GM18867 (cell line): ENCODE measurements at regions not wholly inside any gene's neighbourhood (a gene's known extent, or its start where the extent isn't known, plus 50 kb on each side); places are given as distances from the start of the nearest gene placed in this dataset.

Experiments
- ATAC-seq: cut with Tn5 transposase; IDR thresholded peaks from one replicate; pipeline ENCODE4 v1.9.1; 2021; ENCODE audit warnings: mild to moderate bottlenecking, moderate library complexity; ENCODE audit not compliant: unreplicated experiment

DNA sequence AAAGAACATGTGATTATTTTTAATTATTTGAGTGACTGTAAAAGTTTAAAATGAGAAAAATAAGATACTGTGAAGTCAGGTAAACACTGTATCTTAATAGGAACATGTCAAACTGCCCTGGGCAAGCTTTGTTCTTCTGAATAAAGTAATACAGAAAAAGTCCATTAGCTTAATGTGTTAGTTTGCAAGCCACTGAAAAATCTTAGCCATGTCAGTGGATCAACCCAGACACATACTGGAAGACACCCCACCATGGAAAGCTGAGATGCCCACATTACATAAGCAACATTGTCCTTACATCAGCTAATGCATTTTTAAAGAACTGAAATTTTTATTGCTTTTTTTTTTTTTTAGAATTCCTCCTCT, 155.2 kb downstream of the BBOX1 start:
- no peak for ATAC-seq

DNA sequence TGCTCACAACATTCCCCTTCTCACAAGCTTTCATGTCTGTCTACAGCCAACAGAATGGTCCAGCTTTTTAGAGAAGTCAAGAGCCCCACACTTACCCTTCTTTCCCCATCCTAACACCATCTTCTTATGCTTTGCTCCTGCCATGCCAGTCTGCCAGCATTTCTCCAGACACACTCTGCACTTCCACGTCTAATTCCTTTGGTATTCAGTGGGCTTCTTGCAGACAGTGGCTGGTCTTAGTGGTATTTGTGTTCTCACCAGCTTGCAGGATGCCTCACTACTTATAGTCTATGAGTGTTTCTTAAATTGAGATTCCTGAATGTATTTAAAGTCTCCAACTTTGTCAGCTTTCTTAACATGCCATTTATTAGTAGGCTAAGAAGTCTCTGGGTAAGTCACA, 154.4 kb downstream of the BBOX1 start:
- ATAC-seq, result no peak

DNA sequence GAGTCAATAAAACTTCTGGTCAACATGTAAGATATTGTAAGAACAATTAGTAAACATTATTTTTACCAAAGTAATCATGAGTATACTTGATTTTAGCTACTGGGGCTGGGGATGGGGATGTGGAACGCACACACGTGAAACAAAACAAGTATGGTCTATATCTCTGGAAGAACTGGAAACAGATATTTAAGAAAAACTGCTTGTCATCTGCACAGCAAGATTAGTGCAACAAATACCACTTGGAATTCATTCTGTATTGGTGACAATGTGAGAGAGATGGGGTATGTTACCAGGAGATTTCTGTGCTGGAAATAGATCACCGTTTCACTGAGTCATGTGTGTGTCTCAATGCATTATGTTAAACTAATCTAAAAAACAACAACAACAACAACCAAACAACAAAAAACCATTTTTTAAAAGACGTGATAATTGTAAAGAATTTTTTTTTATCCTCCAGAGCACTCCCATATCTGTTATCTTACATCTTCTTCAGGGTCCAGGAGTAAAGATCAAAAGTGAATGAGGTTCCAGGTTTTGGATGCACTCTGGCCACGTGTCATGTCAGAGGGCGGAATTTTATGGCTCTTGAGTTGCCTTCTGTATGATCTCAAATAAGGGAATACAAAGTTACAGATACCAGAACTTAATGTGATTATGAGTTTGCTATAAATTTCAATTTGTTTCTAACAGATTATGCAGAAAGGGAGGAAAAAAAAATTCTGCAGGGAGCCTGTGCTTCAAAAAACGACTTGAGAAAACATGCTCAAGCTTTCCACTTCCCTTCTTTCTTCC, 153.0 kb downstream of the BBOX1 start:
- no peak for ATAC-seq

DNA sequence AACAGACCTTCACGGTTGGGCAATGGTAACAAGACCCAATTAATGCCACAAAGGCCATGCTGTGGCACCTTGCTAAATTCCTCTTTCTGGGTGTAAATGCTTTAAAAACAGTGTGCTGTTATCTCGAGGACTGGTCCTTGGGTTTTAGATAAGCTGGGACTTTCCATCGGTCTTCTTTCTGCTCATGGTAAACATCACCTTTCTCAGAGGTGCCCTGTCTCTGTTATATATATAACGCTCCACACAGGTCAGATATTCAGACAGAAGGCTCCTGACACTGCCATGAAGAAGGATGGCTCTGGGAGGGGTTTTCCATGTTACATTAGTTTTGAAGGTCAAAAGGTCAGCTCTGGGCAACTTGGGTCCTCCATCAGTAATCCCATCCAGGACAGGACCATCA, 151.6 kb downstream of the BBOX1 start:
- ATAC-seq, result no peak

DNA sequence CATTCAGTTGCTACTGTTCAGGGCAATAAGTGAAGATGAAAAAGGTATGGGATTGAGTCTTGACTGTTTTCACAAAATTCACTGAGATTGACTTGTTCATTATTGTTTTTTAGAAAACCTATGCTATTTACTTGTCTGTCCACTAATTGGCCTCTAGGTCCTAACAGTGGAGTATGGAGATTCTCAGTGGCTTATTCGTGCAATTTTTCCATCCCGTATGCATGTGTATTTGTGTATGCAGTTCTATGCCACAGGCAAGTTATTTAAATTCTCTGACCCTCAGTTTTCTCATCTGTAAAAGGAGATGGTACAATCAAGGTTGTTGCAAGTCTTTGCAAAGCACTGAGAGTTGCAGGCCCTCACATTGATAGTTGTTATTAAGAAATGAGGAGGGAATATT, 151.0 kb downstream of the BBOX1 start:
- no peak for ATAC-seq

DNA sequence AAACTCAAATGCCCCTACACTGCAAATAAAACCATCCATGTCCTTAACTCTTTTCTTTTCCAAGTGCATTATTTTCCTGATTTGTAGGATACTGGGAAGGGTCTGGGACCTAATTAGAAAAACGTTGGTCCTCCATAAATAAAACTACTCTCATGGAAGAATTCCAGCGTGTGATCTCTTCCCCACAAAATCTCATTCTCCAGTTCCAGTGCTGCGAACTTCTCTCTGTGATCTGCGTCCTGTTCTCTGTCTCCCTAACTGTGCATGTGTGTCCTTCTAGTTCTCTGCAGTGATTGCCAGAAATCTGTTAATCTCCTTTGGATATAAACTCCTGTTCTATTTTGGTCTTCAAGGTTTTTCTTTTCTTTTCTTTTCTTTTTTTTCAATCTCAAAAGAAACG, 148.1 kb downstream of the BBOX1 start:
- no peak for ATAC-seq

DNA sequence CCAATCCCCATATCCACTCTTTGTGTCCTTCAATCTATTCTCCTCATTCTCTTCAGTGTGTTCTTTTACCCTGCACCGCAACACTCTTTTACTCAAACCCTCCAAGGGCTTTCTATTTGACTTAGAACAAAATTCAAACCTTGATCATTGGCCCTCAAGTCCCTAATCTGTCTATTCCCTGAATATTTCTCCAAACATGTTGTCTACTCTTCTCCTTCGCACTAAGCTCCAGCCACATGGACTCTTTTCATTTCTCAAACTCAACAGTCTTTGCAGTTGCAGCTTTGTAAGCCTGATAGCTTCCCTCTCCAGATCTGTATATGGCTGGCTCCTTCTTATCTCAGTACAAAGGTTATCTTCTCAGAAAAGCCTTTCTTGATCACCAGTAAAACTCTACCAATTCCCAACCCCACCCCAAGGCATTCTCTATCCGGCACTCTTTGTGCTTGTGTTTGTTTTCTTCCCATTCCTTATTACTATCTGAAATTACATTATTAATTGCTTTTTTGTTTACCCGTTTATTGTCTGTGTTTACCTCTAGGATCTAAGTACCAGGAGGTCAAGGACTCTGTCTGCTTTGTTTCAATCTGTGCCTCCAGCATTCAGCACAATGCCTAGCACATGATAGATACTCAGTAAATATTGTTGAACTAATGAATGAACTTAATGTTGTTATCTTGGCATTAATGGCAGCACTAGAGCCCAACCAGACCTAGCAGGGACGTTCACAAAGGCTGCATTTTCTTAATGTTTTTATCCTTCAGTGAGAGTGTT, 147.4 kb downstream of the BBOX1 start:
- no peak for ATAC-seq

DNA sequence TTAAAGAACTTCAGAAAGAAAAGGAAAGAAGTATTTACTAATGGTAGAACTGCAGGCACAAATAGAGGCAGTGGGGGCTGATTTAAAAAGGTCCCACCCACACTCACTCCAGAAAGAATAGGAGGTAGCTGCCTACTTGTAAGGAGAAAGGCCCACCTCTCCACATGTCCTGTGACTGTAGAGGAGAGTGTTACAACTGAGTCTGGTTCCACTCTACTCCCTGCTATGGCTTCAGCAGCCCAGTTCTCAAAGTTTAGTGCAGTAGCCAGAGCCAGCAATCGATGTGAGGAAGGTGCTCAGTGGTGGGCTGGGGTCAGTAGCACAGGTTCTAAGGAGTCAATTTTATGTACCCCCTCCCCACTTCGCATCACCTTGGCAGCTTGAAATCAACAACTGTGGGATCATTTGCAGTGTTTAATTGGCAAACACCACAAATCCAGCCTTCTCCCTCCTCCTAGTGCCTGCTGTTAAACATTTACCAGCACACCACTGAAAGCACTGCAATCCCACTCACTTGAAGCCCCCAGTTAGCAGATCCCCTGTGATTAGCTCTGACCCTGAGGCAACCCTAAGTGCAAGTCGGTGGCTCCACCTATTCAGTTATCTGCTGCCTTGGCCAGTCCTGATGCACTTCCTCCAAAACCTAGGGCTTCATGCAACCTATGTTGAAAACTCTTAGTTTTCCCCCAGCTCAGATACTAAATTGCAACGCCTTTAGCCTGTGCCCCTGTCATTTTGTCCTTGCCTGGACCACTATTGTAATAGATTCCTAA, 146.6 kb downstream of the BBOX1 start:
- no peak for ATAC-seq

DNA sequence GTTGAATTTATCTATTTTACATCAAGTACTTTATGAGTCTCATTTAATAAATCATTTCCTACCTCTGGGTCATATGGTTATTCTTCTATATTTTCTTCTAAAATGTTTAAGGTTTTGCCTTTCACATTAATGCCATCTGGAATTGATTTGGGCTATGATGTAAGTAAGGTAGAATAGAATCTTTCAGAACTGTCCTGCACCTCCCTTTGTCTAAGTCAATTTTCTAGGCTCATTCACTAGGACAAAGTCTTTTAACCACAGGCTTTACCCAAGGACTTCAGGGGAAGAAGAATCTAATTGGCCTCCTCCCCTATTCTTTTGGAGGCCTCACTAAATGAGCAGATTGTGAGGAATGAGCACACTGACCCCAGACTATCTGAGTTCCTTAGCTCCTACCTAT, 146.0 kb downstream of the BBOX1 start:
- ATAC-seq, result no peak

DNA sequence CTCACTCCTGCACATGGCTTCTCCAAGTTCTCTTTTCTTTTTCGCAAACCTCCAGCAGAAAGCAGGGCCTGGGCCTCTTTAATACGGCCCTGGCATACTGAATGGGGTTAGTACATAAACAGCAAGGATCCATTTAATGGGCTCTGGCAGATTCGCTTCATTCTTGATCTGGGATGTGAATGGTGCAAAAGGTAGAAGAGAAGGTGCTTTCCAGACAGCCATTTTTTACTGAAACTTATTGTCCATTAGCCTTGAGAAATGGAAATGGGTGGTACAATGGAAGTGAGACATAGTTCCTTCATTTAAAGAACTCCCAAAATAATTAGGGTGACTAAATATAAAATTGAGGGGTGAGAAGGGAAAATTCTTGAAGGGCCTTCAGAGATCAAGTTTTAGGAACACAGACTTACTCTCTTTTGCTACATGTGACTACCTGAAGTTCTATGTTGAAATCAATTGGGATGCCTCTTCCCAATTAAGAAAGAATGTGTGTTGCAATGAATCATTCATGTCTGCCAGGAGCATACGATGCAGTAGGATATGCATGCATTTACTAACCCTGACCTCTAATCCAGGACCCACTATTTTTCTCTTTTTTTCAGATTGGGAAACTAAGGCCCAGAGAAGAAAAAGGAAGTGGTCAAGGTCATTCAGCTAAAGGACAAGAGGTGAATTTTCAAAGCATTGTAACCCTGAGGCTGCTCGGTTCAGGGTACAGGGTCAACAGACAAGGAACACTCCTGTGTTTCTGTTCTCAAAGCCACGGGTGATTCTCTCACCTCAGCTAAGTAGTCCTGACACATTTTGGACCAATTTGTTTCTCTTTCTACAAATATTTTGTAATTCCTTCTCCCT, 144.1 kb downstream of the BBOX1 start:
- peak; percentile 30 for ATAC-seq

DNA sequence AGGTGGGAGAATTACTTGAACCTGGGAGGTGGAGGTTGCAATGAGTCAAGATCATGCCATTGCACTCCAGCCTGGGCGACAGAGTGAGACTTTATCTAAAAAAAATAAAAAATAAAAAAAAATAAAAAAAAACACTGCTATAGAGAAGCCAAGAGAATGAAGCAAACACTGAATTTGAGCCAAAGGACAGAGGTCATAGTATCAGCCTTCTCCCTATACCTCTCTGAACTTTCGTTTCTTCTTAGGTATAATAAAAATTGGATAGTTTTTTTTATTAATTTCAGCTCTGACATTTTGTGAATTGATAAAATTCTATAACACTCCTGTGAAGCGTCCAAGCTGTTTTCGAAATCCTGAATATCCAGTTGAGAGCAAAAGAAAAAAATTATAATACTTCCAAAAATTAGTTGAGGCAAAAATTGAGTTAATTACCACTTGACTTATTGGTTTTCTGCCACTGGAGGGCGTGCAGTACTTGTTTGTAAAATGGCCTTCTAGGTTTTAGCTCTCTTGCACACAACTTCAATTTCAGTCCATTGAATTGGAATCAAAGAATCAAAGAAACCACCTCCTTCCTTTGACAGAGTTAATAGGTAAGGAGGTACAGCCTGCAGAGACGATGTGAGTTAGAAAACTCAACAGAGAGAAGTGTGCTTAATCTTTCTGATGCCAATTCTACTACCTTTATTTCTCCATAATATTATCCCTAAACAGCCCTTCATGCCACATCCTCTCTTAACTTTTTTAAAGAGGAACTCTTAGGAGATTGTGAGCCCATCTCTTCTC, 143.2 kb downstream of the BBOX1 start:
- peak; percentile 64 for ATAC-seq

DNA sequence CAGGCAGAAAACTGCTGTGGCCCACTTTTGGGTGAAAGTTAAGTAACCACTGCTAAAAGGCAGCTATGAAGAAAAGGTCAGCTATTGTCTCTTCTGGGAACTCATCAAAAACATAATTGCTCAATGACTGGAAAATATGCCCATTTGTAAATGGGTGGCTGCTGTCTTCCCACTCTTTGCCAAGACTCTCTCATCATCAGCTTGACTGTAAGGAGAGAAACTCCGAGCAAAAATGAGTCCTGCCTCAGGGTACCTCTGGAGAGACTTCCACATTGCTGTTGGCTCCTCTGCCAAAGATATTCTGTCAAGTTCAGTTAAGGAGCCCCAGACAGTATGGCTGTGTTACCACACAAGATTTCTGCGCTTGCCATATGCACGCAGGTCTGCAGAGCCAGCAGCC, 138.7 kb downstream of the BBOX1 start:
- ATAC-seq, result no peak

DNA sequence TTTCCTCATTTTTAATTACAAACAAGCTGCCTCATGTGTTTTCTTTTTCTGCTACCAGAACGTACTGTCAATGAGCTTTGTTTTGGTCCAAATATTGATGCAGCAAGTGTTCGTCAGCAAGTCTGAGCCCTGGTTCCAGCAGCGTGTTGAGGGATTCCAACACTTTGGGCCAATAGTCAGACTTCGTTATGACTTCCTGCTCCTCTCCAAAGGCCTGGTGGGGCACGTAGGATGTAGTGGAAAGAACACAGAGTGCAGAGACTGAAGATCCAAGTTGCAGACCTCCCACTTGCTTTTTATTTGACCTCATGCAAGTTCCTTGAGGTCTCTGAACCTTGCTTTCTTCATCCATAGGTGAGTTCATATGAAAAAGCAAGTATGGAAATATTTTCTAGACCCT, 138.2 kb downstream of the BBOX1 start:
- no peak for ATAC-seq
